ENCODE measurements at regions not wholly inside any gene's neighbourhood (a gene's known extent, or its start where the extent isn't known, plus 50 kb on each side); places are given as distances from the start of the nearest gene placed in this dataset.

DNA sequence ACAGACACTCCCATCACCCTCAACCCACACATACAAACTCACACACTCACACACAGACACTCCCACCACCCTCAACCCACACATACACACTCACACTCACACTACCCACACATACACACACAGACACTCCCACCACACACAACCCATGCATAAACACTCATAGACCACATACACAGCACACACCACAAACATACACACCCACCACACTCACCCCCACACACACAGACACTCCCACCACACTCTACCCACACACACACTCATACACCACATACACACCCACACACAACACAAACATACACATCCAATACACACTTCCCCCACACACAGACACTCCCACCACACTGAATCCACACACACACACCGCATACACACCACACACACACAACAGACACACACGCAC lies 521.2 kb downstream of the TCERG1L start:
- TF ChIP-seq, protein P1, sequence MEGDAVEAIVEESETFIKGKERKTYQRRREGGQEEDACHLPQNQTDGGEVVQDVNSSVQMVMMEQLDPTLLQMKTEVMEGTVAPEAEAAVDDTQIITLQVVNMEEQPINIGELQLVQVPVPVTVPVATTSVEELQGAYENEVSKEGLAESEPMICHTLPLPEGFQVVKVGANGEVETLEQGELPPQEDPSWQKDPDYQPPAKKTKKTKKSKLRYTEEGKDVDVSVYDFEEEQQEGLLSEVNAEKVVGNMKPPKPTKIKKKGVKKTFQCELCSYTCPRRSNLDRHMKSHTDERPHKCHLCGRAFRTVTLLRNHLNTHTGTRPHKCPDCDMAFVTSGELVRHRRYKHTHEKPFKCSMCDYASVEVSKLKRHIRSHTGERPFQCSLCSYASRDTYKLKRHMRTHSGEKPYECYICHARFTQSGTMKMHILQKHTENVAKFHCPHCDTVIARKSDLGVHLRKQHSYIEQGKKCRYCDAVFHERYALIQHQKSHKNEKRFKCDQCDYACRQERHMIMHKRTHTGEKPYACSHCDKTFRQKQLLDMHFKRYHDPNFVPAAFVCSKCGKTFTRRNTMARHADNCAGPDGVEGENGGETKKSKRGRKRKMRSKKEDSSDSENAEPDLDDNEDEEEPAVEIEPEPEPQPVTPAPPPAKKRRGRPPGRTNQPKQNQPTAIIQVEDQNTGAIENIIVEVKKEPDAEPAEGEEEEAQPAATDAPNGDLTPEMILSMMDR (IDR thresholded peaks at IDR 0.05), result no peak
- no peak for TF ChIP-seq EP300 (IDR thresholded peaks at IDR 0.05; ENCODE audit: low read depth)
- no peak for TF ChIP-seq POLR2A (IDR thresholded peaks at IDR 0.05)
- TF ChIP-seq POLR2AphosphoS5 (IDR thresholded peaks at IDR 0.05), result no peak
- Histone ChIP-seq H3K4me3 (no peak overlapping the region), H3K27ac (no peak overlapping the region), H3K27me3 (no peaks in the 10 kb centered on the region), H3K9me3 (no peaks in the 10 kb centered on the region), H3K36me3 (no peaks in the 10 kb centered on the region), H3K4me1 (no peaks in the 10 kb centered on the region)
- no peak for DNase-seq
- intact Hi-C loops (cut with DNase I; ENCODE audit: low total_unique reads) (no loop called here), in situ Hi-C loops (cut with MboI; ENCODE audit: low pct_ligation_motif_present in 1 of 4, low pct_unique_long_range_greater_than_20kb in 1 of 4, low sequenced_read_pairs in 3 of 4) (no loop called here)
- WGBS, 2 donors (ENCODE audit: low coverage in 1 of 2), result 24 to 25% methylated on average over 1 to 2 of the region's 2 CpGs

DNA sequence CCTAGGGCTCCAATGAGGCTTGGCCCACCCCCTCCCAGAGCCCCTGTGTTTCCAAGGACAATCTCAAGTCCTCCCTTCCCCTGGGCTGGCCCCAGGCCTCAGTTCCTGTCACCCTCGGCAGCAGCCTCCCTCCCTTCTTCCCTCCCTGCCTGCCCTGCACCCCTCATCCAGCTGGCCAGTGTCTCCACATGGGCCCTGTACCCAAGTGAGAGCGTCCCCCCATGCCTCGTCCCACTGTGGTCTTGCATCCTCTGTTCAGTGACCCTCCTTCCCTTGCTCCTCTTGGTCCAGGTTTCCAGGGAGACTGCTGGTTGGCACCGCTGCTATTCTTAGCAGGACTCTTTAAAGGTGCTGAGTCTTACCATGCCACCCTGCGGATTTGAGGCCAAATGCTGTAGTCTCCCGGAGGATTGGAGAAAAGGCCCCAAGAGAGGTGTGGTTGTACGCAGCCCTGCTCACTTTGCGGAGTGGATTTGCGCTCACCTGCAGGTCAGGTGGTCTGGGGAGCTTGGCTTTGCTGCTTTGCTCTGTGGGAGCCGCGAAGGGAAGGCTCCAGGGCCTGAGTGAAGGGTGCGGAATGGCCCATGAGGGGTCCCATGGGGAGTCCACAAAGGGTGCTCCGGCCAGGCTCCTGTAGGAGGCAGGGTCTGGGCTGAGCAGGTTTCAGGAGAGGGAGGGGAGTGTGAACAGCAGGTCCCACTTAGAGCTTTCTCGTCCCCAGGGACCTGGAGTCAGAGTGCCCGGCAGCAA lies 519.2 kb downstream of the TCERG1L start:
- intact Hi-C loops (cut with DNase I; ENCODE audit: low total_unique reads), result no loop called here
- WGBS, 2 donors (ENCODE audit: low coverage in 1 of 2), result 87 to 100% methylated on average over 3 to 15 of the region's 15 CpGs
- TF ChIP-seq POLR2AphosphoS5 (IDR thresholded peaks at IDR 0.05) (no peak), EP300 (IDR thresholded peaks at IDR 0.05; ENCODE audit: low read depth) (no peak), POLR2A (IDR thresholded peaks at IDR 0.05) (no peak)
- TF ChIP-seq, protein P1 (IDR thresholded peaks at IDR 0.05), result no peak

DNA sequence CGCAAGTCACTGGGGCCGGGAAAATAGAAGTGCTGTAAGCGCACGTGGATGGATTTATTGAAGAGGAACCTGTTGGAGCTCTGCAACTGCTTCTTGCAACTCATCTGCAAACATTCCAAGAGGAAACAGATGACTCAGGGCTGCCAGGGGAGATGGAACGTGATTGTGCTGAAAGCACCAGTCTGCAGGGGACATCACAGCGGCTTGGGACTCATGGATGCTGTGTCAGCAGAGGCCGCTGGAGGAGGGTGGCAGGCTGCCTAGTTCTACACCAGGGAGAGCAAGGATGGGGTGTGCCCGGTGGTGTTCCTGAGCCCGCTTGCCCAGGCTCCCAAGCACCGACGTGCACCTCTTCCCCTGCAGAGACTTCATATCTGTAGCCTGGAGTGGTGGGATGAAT lies 515.7 kb downstream of the TCERG1L start:
- no peak for DNase-seq
- intact Hi-C loops (cut with DNase I; ENCODE audit: low total_unique reads) (no loop called here), in situ Hi-C loops (cut with MboI; ENCODE audit: low pct_ligation_motif_present in 1 of 4, low pct_unique_long_range_greater_than_20kb in 1 of 4, low sequenced_read_pairs in 3 of 4) (no loop called here)
- H3K4me1 ChIP-seq, result no peaks in the 10 kb centered on the region
- H3K27me3 ChIP-seq, result no peaks in the 10 kb centered on the region
- 77% methylated on average over 11 of the region's 11 CpGs; no CpG with 5 or more reads in 1 of the 2 donors for WGBS, 2 donors (ENCODE audit: low coverage in 1 of 2)
- no peaks in the 10 kb centered on the region for H3K36me3 ChIP-seq
- H3K27ac ChIP-seq, result no peak overlapping the region
- no peaks in the 10 kb centered on the region for H3K9me3 ChIP-seq
- TF ChIP-seq POLR2AphosphoS5 (IDR thresholded peaks at IDR 0.05) (no peak), POLR2A (IDR thresholded peaks at IDR 0.05) (no peak), EP300 (IDR thresholded peaks at IDR 0.05; ENCODE audit: low read depth) (no peak)
- TF ChIP-seq, protein P1 (IDR thresholded peaks at IDR 0.05), result no peak
- no peak overlapping the region for H3K4me3 ChIP-seq

More for the DNA sequence above, 519.2 kb downstream of the TCERG1L start:
- Histone ChIP-seq H3K27me3 (no peaks in the 10 kb centered on the region), H3K4me1 (no peaks in the 10 kb centered on the region), H3K9me3 (no peaks in the 10 kb centered on the region), H3K36me3 (no peaks in the 10 kb centered on the region), H3K4me3 (no peak overlapping the region), H3K27ac (no peak overlapping the region)
- in situ Hi-C loops (cut with MboI; ENCODE audit: low pct_ligation_motif_present in 1 of 4, low pct_unique_long_range_greater_than_20kb in 1 of 4, low sequenced_read_pairs in 3 of 4), result no loop called here
- no peak for DNase-seq

DNA sequence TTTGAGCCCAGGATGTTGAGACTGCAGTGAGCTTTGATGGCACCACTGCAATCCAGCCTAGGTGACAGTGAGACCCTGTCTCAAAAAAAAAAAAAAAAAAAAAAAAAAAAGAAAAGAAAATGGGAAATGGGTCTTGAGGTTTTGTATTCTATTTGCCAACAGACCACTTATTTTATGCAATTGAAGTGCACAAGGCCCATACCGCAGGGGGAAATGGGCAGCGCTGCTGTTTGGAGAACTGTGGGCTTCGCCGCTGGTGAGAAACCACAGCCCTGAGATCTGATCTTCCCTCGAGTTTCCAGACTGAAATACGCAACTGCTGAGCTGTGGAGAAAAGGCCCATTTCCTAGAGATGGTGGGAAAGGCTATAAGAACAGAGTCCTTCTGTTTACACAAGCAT lies 512.0 kb downstream of the TCERG1L start:
- WGBS, 2 donors (ENCODE audit: low coverage in 1 of 2), result 54 to 66% methylated on average over 6 of the region's 6 CpGs
- no peaks in the 10 kb centered on the region for H3K36me3 ChIP-seq
- in situ Hi-C loops (cut with MboI; ENCODE audit: low pct_ligation_motif_present in 1 of 4, low pct_unique_long_range_greater_than_20kb in 1 of 4, low sequenced_read_pairs in 3 of 4), result no loop called here
- H3K4me3 ChIP-seq, result no peak overlapping the region
- no peaks in the 10 kb centered on the region for H3K9me3 ChIP-seq
- H3K27me3 ChIP-seq, result no peaks in the 10 kb centered on the region
- no peak for DNase-seq
- no peaks in the 10 kb centered on the region for H3K4me1 ChIP-seq
- H3K27ac ChIP-seq, result no peak overlapping the region
- TF ChIP-seq, protein P1 (IDR thresholded peaks at IDR 0.05), result no peak
- TF ChIP-seq EP300 (IDR thresholded peaks at IDR 0.05; ENCODE audit: low read depth) (no peak), POLR2A (IDR thresholded peaks at IDR 0.05) (no peak), POLR2AphosphoS5 (IDR thresholded peaks at IDR 0.05) (no peak)
- intact Hi-C loops (cut with DNase I; ENCODE audit: low total_unique reads), result no loop called here
